Tibial artery (tissue), 4 donors: ENCODE measurements at regions not wholly inside any gene's neighbourhood (a gene's known extent, or its start where the extent isn't known, plus 50 kb on each side); places are given as distances from the start of the nearest gene placed in this dataset.

Source experiments
- DNase-seq, 2 donors: peaks; one replicate each; pipeline ENCODE4 v3.0.0-alpha.2; 2019
- H3K27ac ChIP-seq, 2 donors: fragments of 200-600 bp; sonication (generic) in 1 of 2; 1 replicate in 1 of 2; 2 replicates in 1 of 2; pipeline ENCODE4 v1.5.1; 2018 to 2019; ENCODE audit warnings: mild to moderate bottlenecking in 1 of 2
- H3K27me3 ChIP-seq, 2 donors: fragments of 200-600 bp; sonication (generic) in 1 of 2; one replicate each; pipeline versions ENCODE4 v1.5.1 to v1.6.0; 2016 to 2019
- H3K36me3 ChIP-seq, 3 donors: fragments of 200-600 bp; sonication (generic) in 2 of 3; one replicate each; pipeline ENCODE4 v1.5.1; 2016 to 2019; ENCODE audit warnings: mild to moderate bottlenecking in 2 of 3
- H3K4me1 ChIP-seq, 4 donors: fragments of 200-600 bp; sonication (generic) in 2 of 4; 1 replicate in 3 of 4; 2 replicates in 1 of 4; pipeline ENCODE4 v1.5.1; 2016 to 2019
- H3K4me3 ChIP-seq, 2 donors: fragments of 200-600 bp; sonication (generic) in 1 of 2; 1 replicate in 1 of 2; 2 replicates in 1 of 2; pipeline ENCODE4 v1.5.1; 2018 to 2019; ENCODE audit warnings: mild to moderate bottlenecking in 2 of 2
- H3K9me3 ChIP-seq, 3 donors: fragments of 200-600 bp; sonication (generic) in 1 of 3; one replicate each; pipeline ENCODE4 v1.5.1; 2016 to 2019
- CTCF ChIP-seq, 2 experiments: fragments of 200-600 bp in 1 of 2; fragments of 450-650 bp in 1 of 2; IDR thresholded peaks; one replicate each; pipeline ENCODE4 v1.5.1; 2017 to 2019; ENCODE audit warnings: antibody characterized with exemption in 2 of 2, mild to moderate bottlenecking in 1 of 2, moderate library complexity in 1 of 2
- intact Hi-C: fragments of 100-400 bp; cut with DNase I; formaldehyde crosslinking; loops from one replicate; pipeline ENCODE4 v1.15.0; 2023; ENCODE audit warnings: low total_unique reads

GRCh38 chr13:22455036-22455435, 725.7 kb upstream of the SGCG start:
- Histone ChIP-seq H3K4me1 (peaks cover 0 to 8% (median 0%) of the 10 kb centered on the region in 4 donors), H3K36me3 (no peaks in the 10 kb centered on the region), H3K9me3 (no peaks in the 10 kb centered on the region), H3K27ac (no peak overlapping the region), H3K4me3 (no peak overlapping the region), H3K27me3 (no peaks in the 10 kb centered on the region)
- intact Hi-C loops, result no loop called here
- DNase-seq, result no peak
- no peak for TF ChIP-seq CTCF (IDR thresholded peaks at IDR 0.05)

- H3K27me3 ChIP-seq, result no peaks in the 10 kb centered on the region
- intact Hi-C loops, result no loop called here
- H3K4me1 ChIP-seq, result no peaks in the 10 kb centered on the region
- no peak overlapping the region for H3K4me3 ChIP-seq
- no peaks in the 10 kb centered on the region for H3K9me3 ChIP-seq
- H3K36me3 ChIP-seq, result no peaks in the 10 kb centered on the region
- no peak for DNase-seq
- no peak for TF ChIP-seq CTCF (IDR thresholded peaks at IDR 0.05)
- H3K27ac ChIP-seq, result no peak overlapping the region
Observed at GRCh38 chr13:22461854-22462490, 718.8 kb upstream of the SGCG start.

GRCh38 chr13:22463089-22463488, 717.7 kb upstream of the SGCG start:
- no peak for DNase-seq
- Histone ChIP-seq H3K27me3 (no peaks in the 10 kb centered on the region), H3K27ac (no peak overlapping the region), H3K4me1 (no peaks in the 10 kb centered on the region), H3K36me3 (no peaks in the 10 kb centered on the region), H3K4me3 (no peak overlapping the region), H3K9me3 (no peaks in the 10 kb centered on the region)
- TF ChIP-seq CTCF (IDR thresholded peaks at IDR 0.05), result no peak
- intact Hi-C loops, result no loop called here

GRCh38 chr13:22468045-22468444, 712.7 kb upstream of the SGCG start:
- Histone ChIP-seq H3K36me3 (no peaks in the 10 kb centered on the region), H3K27me3 (no peaks in the 10 kb centered on the region), H3K4me1 (no peaks in the 10 kb centered on the region), H3K27ac (no peak overlapping the region), H3K9me3 (no peaks in the 10 kb centered on the region), H3K4me3 (no peak overlapping the region)
- intact Hi-C loops, result no loop called here
- TF ChIP-seq CTCF (IDR thresholded peaks at IDR 0.05), result no peak
- DNase-seq, result no peak

- intact Hi-C loops, result no loop called here
Observed at GRCh38 chr13:22468824-22469223, 712.0 kb upstream of the SGCG start.

More at GRCh38 chr13:22468824-22469223, 712.0 kb upstream of the SGCG start:
- H3K27ac ChIP-seq, result no peak overlapping the region
- no peaks in the 10 kb centered on the region for H3K27me3 ChIP-seq
- no peak for DNase-seq
- no peaks in the 10 kb centered on the region for H3K4me1 ChIP-seq
- no peaks in the 10 kb centered on the region for H3K36me3 ChIP-seq
- no peak overlapping the region for H3K4me3 ChIP-seq
- H3K9me3 ChIP-seq, result no peaks in the 10 kb centered on the region
- no peak for TF ChIP-seq CTCF (IDR thresholded peaks at IDR 0.05)
